ENCODE measurements at regions not wholly inside any gene's neighbourhood (a gene's known extent, or its start where the extent isn't known, plus 50 kb on each side); places are given as distances from the start of the nearest gene placed in this dataset.

DNA sequence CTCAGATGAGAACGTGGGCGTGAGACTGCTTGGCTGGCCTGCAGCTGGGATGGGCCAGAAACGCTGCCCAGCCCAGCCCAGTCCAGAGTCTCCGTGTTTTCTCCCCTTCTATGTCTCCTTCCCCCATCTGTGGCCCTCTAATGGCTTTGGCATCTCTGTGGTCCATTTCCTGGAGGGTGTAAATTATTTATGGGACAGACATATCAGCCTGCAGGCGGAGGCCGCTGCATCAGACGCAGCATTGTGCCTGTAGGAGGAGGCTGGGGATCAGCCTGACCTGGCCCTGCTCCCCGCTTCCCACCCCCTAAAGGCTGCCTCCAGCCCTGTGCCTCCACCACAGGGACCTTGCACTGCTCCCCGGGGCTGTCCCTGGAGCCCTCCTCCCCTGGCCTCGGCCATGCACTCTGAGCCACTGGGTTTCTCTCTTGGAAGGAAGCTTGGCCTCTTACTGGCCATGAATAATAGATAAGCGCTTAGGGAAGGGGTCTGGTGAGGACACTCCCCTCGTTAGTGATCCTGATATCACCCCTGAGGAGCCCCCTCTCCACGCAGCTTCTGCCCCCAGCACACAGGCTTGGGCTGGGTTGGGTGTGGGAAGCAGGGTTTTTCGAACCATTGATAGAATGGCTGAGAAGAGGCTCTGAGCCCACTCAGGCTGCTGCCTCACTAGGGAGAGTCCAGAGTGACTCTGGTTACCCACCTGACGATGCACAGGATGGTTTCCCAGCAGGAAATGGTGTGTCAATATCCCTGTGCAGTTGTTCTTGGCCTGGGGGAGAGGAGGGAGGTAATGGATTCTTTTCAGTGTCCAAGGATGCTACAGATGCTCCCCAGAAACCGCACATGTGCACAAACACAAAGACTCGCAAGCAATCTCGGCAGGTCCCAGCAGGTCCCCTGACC, 185.5 kb downstream of the MYCN start:
- DNase-seq (ENCODE audit: low spot score), result no peak

DNA sequence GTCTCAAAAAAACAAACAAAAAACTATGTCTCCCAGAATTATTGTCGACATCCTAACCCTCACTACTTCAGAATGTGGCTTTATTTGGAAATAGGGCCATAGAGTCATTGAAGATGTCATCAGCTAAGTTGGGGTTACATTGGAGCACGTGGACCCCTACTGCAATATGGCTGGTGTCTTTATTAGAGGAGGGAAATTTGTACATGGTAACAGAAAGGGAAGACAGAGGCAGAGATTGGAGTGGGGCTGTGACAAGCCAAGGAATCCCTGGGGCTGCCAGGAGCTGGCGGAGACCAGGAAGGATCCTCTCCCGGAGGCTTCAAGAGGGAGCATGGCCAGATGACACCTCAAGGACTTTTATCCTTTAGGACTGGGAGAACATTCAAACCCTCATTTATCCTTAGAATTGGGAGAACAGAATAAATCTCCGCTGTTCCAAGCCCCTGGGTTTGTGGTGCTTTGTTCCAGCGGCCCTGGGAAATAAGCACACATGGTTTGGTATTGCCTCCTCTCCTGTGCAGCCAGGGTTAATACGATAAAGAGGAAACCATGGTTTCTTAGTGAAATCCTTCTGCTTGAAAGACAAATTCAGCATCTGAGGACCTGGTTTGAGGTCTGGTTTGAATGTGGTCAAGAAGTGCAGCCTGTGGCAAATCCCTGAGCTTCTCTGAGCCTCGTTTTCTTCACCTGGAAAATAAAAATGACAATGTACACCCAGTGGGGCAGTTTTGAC, 184.7 kb downstream of the MYCN start:
- DNase-seq (ENCODE audit: low spot score), result peak; percentile 99

DNA sequence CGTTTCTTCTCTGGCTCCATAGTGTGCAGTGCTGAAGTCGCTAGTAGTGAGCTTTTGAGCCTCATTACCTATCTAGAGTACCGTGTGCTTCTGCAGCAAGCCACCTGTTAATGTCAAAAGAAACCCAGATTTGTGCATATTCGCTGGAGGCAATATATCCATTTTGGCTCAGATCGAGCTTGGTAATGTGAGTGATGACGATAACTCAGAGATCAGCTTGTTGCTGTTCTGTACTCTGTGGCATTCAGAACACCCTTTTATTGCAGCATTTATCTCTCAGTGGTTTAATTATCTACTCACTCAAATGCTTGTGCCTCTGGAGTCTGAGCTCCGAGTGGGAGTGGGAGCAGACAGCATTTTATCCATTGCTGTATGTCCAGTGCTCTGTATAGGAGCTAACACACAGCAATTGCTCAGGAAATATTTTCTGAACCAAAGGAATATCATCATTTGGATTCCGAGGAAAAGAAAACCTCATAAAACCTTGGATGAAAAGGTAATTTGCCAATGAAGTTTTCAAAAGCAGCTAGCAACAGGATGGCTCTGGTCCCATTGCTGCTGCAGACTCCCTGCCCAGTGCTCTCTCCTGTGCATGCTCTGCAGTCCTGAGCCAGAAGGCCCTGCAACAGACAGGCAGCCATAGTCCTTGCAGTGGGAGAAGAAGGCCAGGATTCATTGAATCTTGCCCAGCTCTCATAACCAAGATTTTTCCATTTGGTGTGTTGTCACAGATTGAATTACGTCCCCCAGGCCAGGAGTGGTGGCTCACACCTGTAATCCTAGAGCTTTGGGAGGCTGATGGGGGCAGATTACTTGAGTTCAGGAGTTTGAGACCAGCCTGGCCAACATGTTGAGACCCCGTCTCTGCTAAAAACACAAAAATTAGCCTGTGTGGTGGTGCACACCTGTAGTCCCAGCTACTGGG, 183.8 kb downstream of the MYCN start:
- DNase-seq (ENCODE audit: low spot score), result peak; percentile 99

DNA sequence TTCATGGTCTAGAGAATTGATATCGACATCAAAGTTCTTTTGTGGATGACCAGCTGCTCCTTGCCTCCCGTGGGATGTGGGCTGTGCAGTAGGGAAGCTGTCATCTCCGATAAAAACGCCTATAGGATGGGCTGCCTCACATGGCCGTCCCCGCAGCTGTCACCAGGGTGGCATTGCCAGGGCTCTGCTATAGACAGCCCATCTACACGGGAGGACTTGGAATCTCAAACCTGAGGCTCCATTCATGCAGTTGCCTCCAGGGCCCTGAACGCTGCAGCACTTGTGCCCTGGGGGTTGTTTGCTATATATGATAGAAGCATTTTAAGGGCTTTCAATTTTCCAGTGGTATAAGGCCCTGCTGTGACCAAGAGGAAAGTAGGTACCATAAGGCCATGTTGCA, 183.1 kb downstream of the MYCN start:
- peak; percentile 100 for DNase-seq (ENCODE audit: low spot score)

DNA sequence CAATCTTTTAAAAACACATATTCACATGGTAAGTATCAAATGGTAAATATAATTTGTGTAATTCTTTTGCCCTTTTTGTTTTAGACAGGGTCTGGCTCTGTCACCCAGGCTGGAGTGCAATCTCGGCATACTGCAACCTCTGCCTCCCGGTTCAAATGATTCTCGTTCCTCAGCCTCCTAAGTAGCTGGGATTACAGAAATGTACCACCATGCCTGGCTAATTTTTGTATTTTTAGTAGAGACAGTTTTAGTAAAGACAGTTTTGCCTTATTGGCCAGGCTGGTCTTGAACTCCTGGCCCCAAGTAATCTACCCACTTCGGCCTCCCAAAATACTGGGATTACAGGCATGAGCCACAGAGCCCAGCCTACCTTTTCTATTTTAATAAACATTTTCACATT, 182.2 kb downstream of the MYCN start:
- peak; percentile 95 for DNase-seq (ENCODE audit: low spot score)

DNA sequence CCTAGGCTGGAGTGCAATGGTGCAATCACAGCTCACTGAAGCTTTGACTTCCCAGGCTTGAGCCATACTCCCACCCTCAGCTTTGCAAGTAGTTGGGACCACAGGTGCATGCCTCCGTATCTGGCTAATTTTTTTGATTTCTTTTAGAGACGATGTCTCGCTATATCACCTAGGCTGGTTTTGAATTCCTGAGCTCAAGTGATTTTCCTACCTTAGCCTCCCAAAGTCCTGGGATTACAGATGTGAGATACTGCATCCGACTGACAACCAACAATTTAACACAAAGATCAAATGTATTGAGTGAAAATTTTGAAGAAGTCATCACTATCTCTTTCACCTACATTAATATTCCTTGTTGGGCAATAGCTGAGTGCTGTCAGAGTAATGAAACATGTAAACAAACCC, 181.6 kb downstream of the MYCN start:
- peak; percentile 97 for DNase-seq (ENCODE audit: low spot score)

DNA sequence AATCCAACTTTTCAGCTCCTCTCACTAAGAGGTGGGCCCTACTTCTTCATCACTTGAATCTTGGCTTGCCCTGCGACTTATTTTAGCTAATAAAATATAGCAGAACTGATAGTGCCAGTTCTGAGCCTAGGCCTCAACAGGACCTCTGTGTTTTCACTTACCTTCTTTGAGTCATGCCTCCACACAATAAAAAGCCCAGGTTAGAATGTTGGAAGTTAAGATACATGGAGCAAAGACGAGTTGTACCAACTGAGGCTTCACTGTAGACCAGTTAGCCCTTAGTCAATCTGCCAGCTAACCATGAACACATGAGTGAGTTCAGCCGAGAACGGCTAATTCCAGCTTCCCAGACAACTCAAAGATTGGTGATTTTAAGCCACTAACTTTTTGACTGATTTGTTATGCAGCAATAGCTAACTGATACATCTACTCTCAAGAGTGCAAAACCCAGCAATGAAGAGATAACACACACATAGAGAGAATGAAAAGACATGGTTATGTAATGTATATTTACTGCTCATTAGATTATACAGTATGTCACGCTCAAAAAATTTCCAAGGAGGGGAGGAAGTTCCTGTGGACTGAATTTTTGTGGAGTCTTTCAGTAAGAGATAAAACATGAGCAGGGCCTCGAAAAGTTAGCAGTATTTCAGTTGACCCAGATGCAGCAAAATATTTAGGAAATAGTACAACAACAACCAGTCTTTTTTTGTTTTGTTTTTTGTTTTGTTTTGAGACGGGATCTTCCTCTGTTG, 181.1 kb downstream of the MYCN start:
- peak; percentile 97 for DNase-seq (ENCODE audit: low spot score)

DNA sequence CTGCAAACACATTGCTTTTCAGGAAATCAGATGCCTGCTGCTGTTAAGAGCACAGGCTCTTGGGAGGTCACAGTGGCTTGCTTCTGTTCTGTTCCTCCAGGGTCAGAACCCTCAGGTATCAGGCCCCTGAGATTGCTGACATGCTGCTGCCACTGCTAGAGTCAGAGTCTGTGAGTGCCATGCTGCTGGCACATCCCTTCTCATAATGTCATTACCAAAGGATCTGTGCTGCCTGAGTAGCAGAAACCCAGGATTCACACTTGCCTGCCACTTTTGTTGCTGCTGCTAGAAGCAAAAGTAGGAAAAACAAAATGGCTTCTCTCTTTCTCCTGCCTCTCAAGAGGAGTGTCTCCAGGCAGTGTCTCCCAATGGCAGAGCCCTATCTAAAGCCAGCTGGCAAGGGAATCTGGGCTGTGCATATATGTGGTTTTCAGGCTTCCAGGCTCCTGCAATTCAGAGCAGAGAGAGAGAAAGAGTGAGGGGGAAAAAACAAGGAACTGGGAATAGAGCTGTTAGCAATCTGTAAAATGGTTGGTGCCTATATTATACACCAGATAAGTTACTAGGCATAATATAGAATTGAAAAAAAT, 180.3 kb downstream of the MYCN start:
- DNase-seq (ENCODE audit: low spot score), result peak; percentile 99

DNA sequence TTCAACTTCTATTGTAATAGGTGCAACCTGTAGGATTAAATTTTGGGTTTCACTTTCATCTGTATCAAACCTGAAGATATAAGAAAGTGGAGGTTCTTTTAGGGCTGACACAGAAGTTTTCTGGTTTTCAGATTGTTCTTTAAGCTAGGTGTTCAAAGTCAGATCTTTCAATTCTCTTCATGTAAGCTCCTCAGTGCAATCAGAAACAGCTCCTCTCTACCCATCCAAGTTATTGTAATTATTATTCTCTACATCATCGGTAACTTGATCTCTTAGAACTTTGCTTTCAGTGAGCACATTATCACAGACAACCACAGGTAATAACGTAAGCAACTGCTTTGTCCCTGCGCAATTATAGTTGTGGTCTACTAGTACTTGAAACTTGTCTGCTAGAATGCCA, 179.4 kb downstream of the MYCN start:
- DNase-seq (ENCODE audit: low spot score), result peak; percentile 97

DNA sequence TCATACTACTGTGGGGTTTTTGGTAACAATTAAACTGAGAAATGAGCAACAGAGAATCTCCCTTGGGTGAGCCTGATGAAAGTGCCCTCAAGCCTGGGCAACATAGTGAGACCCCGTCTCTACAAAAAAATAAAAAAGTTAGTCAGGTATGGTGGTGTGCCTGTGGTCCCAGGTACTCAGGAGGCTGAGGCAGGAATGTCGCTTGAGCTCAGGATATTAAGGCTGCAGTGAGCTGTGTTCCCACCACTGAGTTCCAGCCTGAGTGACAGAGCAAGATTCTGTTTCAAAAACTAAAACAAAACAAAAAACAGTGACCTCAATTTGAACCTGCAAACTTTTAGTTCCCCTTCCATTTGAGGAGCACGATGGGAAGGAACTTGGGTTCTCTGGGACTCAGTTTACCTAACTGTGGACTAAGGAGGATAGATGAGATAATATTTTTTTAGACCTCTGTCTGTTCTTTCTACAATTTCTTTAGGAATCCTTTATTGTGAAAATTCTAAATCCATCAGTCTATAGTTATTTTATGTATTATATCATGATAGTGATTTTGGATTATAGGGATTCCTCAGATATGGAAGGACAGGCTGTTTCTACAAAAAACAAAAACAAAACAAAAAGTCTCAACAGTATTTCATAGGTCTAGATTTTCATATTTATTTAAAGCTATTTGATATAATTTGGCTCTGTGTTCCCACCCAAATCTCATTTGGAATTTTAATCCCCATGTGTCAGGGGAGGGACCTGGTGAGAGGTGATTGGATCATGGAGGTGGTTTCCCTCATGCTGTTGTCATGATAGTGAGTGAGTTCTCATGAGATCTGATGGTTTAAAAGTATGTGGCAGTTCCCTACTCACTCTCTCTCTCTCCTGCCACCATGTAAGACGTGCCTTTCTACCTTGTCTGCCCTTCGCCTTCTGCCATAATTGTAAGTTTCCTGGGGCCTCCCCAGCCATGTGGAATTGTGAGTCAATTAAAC, 178.6 kb downstream of the MYCN start:
- peak; percentile 97 for DNase-seq (ENCODE audit: low spot score)

DNA sequence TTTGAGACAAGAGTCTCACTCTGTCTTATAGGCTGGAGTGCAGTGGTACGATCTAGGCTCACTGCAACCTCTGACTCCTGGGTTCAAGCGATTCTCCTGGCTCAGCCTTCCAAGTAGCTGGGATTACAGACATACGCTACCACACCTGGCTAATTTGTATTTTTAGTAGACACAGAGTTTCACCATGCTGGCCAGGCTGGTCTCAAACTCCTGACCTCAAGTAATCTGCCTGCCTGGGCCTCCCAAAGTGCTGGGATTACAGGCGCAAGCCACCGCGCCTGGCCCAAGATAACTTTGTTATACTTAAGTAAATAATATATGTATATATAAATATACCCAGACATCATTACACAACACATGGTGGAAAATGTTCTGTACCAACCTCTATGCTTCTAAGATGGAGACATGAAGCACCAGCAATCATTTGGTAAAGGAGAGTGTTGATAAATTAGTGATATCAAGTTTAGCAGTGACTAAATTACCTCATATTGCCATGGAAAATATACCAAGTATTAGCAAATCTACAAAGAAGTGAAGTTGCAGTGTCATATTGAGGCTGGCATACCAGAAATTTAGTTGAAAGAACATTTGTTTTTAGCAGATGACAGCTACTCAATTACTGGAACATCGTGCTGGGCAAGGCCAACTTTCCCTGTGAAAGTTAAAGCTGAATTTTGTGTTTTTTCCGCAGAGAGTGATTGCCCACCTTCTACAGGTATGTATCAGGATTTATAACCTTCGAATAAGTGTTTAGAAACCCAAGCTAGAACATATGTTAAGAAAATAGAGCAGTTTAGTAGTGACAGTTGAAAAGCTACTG, 177.7 kb downstream of the MYCN start:
- DNase-seq (ENCODE audit: low spot score), result peak; percentile 97

DNA sequence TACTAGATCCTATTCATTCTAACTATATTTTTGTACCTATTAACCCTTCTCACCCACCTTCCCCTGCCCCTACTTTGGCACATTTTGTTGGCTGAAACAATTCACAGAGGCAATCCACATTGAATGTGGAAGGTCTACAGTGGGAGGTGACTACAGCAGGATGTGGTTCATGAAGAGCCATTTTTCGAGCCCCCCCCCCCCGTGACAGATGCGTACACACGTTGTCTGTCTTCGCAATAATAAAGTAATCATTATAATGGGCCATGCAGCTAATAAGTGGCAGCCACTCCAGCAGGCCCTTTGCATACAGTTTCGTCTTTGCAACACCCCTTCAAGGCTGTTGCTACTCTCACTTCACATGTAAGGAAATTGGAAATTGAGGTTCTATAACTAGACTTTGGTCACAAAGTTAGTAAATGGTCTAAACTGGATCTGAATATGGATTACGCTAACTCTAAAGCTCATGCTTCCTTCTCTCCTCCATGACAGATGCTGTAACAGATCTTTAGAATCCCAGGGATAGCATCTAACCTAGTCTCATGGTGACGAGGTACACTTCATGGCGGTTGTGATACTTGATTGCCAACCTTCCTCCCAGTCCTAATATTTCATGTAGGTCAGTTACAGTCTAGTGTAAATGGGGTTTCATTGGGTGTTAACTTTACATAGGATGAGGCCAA, 176.8 kb downstream of the MYCN start:
- peak; percentile 97 for DNase-seq (ENCODE audit: low spot score)

DNA sequence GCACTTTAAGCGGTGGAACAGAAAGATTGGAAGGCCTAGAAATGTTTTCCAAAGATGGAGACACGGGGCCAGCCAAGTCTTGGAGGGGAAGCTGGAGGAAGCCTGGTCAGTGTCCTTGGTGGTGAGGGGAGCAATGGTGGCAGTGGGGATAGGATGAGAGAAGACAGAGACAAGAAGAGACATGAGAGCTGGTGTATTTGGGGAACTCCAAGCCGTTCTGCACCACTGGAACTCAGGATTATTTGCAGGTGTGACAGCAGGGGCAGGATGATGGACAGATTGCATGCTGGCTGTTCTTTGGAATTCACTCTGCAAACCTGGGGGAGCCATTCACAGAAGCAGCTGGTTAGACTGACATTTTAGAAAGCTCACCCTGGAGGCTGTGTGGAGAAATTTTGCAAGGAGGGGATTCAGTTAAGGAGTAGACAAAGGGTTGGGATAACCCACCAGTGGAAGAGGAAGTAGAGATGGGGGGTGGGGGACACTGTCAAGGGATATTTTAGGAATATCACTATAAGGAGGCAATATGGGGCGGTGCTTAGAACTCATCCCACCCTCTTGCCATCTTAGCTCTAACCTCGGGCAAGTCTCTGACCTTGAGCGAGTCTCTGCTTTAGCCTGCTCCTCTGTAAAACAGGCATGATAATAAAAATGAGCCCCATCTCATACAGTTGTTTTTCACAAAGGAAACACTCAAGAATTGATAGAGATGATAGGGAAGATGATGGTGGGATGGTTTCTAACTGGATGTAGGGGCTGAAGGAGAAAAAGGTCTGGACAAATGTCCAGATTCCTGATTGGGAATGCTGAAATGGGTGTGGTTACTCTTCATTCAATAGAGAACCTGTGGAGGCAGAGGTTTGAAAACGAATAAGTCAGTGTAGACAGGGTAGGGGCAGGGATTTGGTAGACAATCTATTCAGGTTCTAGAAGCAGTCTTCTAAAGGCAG, 175.8 kb downstream of the MYCN start:
- peak; percentile 100 for DNase-seq (ENCODE audit: low spot score)

DNA sequence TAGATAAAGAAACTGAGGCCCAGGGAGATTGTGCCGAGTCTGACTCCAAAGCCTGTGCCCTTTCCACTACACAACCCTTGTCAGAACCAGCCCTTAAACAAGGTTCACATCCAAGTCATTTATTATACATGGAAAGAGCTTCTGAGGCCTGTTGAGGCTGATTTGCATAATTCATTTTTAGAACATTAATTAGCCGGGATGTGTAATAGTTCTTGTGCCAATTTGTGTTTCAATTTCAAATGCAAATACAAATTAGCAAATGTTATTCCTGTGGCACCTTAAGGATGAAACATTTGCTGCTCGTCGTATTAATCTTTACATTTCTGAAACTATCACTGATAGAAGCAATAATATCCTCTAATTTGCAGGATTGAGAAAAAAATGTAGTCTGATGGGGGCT, 174.9 kb downstream of the MYCN start:
- DNase-seq (ENCODE audit: low spot score), result no peak

DNA sequence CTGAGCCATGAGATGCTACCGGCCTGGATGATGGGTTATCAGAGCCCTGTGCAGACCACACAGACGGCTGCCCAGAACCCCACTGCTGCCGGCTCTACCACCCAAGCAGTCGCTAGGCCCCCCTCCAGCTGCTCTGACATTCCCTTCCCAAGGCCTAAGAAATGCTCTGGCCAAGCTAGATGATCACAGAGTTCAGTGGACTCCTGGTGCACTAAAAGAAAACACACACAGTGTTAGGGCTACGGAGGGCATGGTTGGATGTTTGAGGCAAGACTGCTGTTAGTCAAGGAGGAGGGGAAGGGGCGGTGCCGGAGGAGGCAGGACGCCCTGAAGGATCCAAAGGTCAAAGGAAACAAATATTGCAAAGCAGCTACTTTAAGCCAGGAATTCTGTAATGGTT, 174.5 kb downstream of the MYCN start:
- DNase-seq (ENCODE audit: low spot score), result peak; percentile 99

DNA sequence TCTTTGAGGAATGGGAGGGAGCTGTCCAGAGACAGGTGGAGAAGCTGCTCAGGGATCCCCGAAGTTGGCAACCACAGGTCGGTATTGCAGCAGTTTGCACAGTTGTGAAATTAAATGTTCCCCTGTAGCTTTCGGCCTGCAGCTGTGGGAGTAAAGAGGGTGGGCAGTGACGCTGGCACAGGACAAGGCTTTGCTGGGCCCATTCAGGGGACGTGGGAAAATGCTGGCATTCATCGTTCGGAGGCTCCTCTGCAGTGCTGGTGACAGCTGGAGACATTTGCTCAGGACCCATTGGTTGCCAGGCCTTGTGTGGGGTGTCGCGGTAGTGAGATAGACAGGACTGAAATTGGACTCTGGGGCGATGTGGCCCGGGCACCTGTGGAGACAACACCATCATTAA, 173.7 kb downstream of the MYCN start:
- no peak for DNase-seq (ENCODE audit: low spot score)

DNA sequence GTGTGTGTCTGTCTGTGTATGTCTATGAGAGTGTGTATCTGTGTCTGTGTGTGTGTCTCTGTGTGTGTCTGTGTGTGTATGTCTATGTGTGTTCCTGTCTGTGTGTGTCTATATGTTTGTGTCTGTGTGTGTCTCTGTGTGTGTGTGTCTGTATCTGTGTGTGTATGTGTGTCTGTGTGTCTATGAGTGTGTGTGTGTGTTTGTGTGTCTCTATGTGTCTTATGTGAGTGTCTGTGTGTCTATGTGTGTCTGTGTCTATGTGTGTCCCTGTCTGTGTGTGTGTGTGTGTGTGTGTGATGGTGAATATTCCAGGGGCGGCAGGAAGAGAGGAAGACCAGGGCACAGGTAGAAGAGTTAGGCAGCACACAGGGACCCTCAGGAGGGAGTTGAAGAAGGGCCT, 173.2 kb downstream of the MYCN start:
- DNase-seq (ENCODE audit: low spot score), result peak; percentile 100
